Caco-2 (cell line): ENCODE measurements at regions not wholly inside any gene's neighbourhood (a gene's known extent, or its start where the extent isn't known, plus 50 kb on each side); places are given as distances from the start of the nearest gene placed in this dataset.

Experiments used
- BruUV-seq: library from RNA; stranded (reverse); fragments of 400-500 nt; replicated peaks from 2 replicates; lab custom pipeline; 2021; lab: Mats Ljungman, UMichigan
- CTCF ChIA-PET: fragments of 300-600 bp; sonication (Branson Sonifier 250); formaldehyde crosslinking; loops from one replicate; lab custom pipeline; 2022; ENCODE audit warnings: antibody characterized with exemption; lab: Charles Lee
- POLR2A ChIA-PET: fragments of 300-600 bp; sonication (Branson Sonifier 250); formaldehyde crosslinking; loops from one replicate; lab custom pipeline; 2022; ENCODE audit warnings: antibody characterized with exemption; lab: Charles Lee
- DNase-seq, 2 experiments: peaks; one replicate each; pipeline versions ENCODE4 v3.0.0 to v3.0.0-alpha.2; 2020 to 2022
- H3K27me3 ChIP-seq: replicated peaks from 2 replicates; pipeline ENCODE4 v1.6.0; 2011; ENCODE audit warnings: low read length; ENCODE audit not compliant: control insufficient read depth, insufficient read depth
- H3K36me3 ChIP-seq: 2 replicates; pipeline ENCODE4 v1.5.1; 2011; ENCODE audit warnings: low read length; ENCODE audit not compliant: control insufficient read depth, insufficient read depth
- H3K4me1 ChIP-seq: fragments of 250-450 bp; sonication (Bioruptor Pico); 2 replicates; pipeline ENCODE4 v1.5.1; 2020; ENCODE audit warnings: mild to moderate bottlenecking
- H3K4me3 ChIP-seq: 2 replicates; pipeline ENCODE4 v1.5.1; 2011; ENCODE audit warnings: low read depth, mild to moderate bottlenecking, control low read depth, low read length
- H3K9me3 ChIP-seq: fragments of 250-450 bp; sonication (Bioruptor Pico); 2 replicates; pipeline ENCODE4 v1.5.1; 2020; ENCODE audit warnings: mild to moderate bottlenecking, moderate library complexity
- H3K27ac Mint-ChIP-seq: one replicate; pipeline ENCODE4 v1.8.0; 2022; ENCODE audit warnings: mixed read lengths; ENCODE audit not compliant: unreplicated experiment
- H3K27me3 Mint-ChIP-seq: one replicate; pipeline ENCODE4 v1.8.0; 2022; ENCODE audit warnings: mixed read lengths; ENCODE audit not compliant: insufficient read depth, unreplicated experiment
- H3K36me3 Mint-ChIP-seq: one replicate; pipeline ENCODE4 v1.8.0; 2022; ENCODE audit warnings: mild to moderate bottlenecking, mixed read lengths; ENCODE audit not compliant: insufficient read depth, unreplicated experiment
- H3K4me1 Mint-ChIP-seq: one replicate; pipeline ENCODE4 v1.8.0; 2022; ENCODE audit warnings: low read depth, mixed read lengths; ENCODE audit not compliant: unreplicated experiment
- H3K4me3 Mint-ChIP-seq: one replicate; pipeline ENCODE4 v1.8.0; 2022; ENCODE audit warnings: mild to moderate bottlenecking, moderate library complexity, mixed read lengths; ENCODE audit not compliant: unreplicated experiment
- H3K9me3 Mint-ChIP-seq: one replicate; pipeline ENCODE4 v1.8.0; 2022; ENCODE audit warnings: mixed read lengths; ENCODE audit not compliant: unreplicated experiment
- intact Hi-C: fragments of 100-400 bp; cut with micrococcal nuclease; formaldehyde crosslinking; loops from one replicate; pipeline ENCODE4 v1.10.0; 2022; ENCODE audit not compliant: unreplicated experiment
- TF ChIP-seq, protein P1 (sequence below), 2 experiments: fragments of 200-600 bp in 1 of 2; IDR thresholded peaks; 1 replicate in 1 of 2; 2 replicates in 1 of 2; pipeline versions ENCODE4 v1.5.1 to v1.8.0; 2011 to 2022; ENCODE audit warnings: antibody characterized with exemption in 1 of 2, control low read depth in 1 of 2, inconsistent platforms in 1 of 2, low read depth in 1 of 2, low read length in 1 of 2, mild to moderate bottlenecking in 1 of 2, moderate library complexity in 1 of 2; ENCODE audit not compliant: insufficient read depth in 1 of 2, severe bottlenecking in 1 of 2, unreplicated experiment in 1 of 2

DNA sequence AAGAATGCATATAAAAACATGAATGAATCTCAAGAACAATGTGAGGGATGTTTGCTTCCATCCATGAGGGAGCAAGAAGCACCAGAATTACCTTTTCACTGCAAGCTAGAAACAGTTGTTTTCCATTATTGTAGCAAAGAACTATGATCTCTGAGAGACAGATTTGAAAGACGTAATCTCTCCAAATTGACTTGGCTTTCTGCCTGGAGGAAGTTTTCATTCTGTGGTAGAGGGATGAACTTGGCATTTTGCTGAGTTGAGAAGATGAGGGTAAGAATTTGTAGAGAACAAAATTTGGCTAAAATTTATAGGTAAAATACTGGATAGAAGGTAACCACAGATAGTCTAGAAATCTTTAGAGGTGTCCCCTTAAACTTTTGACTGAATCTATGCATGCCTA, 496.8 kb downstream of the TDRD3 start:
- CTCF ChIA-PET = no interaction called here

DNA sequence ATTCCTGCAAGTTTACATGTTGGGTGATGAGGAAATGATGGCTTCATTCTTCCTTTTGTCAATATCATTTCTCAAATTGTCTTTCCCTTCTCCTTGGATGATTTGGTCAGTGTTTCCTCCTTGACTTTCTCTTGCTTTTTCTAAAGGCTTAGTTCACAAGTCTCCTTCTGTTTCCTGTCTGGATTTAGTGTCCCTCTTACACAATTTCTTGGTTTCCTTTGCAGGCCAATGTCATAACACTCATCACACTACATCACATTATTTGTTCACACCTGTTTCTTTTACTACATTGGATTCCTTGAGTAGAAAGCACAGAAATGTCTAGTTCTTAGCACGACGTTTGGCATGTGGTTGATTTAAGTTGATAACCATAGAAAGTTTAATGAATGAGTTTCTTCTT, 490.7 kb downstream of the TDRD3 start:
- H3K27ac Mint-ChIP-seq = no peak overlapping the region
- H3K4me1 Mint-ChIP-seq = no peaks in the 10 kb centered on the region
- no peak for DNase-seq
- H3K27me3 ChIP-seq = no peaks in the 10 kb centered on the region
- H3K9me3 Mint-ChIP-seq = no peaks in the 10 kb centered on the region
- ChIA-PET CTCF (no interaction called here), POLR2A (no interaction called here)
- H3K36me3 ChIP-seq = no peaks in the 10 kb centered on the region
- no peak overlapping the region for H3K4me3 ChIP-seq
- no peak overlapping the region for H3K4me3 Mint-ChIP-seq
- H3K4me1 ChIP-seq = no peaks in the 10 kb centered on the region
- no peaks in the 10 kb centered on the region for H3K36me3 Mint-ChIP-seq
- H3K9me3 ChIP-seq = no peaks in the 10 kb centered on the region
- peaks cover 9% of the 10 kb centered on the region for H3K27me3 Mint-ChIP-seq
- BruUV-seq = no TSS peak
- intact Hi-C loops = no loop called here
- TF ChIP-seq, protein P1, sequence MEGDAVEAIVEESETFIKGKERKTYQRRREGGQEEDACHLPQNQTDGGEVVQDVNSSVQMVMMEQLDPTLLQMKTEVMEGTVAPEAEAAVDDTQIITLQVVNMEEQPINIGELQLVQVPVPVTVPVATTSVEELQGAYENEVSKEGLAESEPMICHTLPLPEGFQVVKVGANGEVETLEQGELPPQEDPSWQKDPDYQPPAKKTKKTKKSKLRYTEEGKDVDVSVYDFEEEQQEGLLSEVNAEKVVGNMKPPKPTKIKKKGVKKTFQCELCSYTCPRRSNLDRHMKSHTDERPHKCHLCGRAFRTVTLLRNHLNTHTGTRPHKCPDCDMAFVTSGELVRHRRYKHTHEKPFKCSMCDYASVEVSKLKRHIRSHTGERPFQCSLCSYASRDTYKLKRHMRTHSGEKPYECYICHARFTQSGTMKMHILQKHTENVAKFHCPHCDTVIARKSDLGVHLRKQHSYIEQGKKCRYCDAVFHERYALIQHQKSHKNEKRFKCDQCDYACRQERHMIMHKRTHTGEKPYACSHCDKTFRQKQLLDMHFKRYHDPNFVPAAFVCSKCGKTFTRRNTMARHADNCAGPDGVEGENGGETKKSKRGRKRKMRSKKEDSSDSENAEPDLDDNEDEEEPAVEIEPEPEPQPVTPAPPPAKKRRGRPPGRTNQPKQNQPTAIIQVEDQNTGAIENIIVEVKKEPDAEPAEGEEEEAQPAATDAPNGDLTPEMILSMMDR (IDR thresholded peaks at IDR 0.05; ENCODE audit: insufficient read depth in 1 of 2, low read depth in 1 of 2, low read length in 1 of 2, severe bottlenecking in 1 of 2, unreplicated experiment in 1 of 2) = no peak

More for the DNA sequence above, 496.8 kb downstream of the TDRD3 start:
- Histone ChIP-seq H3K4me3 (no peak overlapping the region), H3K27me3 (no peaks in the 10 kb centered on the region), H3K36me3 (no peaks in the 10 kb centered on the region), H3K4me1 (no peaks in the 10 kb centered on the region), H3K9me3 (no peaks in the 10 kb centered on the region)
- no peaks in the 10 kb centered on the region for H3K36me3 Mint-ChIP-seq
- TF ChIP-seq, protein P1 (IDR thresholded peaks at IDR 0.05; ENCODE audit: insufficient read depth in 1 of 2, low read depth in 1 of 2, low read length in 1 of 2, severe bottlenecking in 1 of 2, unreplicated experiment in 1 of 2) = no peak
- no peaks in the 10 kb centered on the region for H3K9me3 Mint-ChIP-seq
- H3K4me1 Mint-ChIP-seq = no peaks in the 10 kb centered on the region
- no TSS peak for BruUV-seq
- H3K27ac Mint-ChIP-seq = no peak overlapping the region
- POLR2A ChIA-PET = no interaction called here
- intact Hi-C loops = no loop called here
- no peak overlapping the region for H3K4me3 Mint-ChIP-seq
- DNase-seq = no peak
- peaks cover 7% of the 10 kb centered on the region for H3K27me3 Mint-ChIP-seq

DNA sequence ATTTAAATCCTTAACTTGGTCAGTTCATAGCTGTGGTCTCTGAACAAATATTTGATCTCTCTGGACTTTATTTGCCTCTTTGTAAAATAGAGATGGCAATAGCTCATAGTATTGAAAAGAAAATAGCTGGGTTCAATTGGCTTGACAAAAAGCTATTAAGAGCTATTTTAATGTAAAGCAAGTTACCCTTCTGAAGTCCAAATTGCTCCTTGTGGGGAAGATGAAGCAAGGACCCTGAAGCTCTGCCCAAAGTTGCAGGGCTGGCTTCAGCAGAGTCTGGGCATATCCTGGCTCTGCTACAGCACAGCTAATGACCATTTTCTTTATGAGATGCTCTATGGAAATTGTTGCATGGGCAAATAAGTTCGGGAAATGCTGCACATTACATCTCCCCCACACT, 484.5 kb downstream of the TDRD3 start:
- H3K9me3 Mint-ChIP-seq = no peaks in the 10 kb centered on the region
- ChIA-PET CTCF (no interaction called here), POLR2A (no interaction called here)
- no peak overlapping the region for H3K4me3 Mint-ChIP-seq
- Histone ChIP-seq H3K27me3 (no peaks in the 10 kb centered on the region), H3K36me3 (no peaks in the 10 kb centered on the region), H3K4me3 (no peak overlapping the region), H3K9me3 (no peaks in the 10 kb centered on the region), H3K4me1 (no peaks in the 10 kb centered on the region)
- intact Hi-C loops = no loop called here
- H3K4me1 Mint-ChIP-seq = no peaks in the 10 kb centered on the region
- DNase-seq = no peak
- no TSS peak for BruUV-seq
- no peak overlapping the region for H3K27ac Mint-ChIP-seq
- H3K27me3 Mint-ChIP-seq = peaks cover 5% of the 10 kb centered on the region
- TF ChIP-seq, protein P1 (IDR thresholded peaks at IDR 0.05; ENCODE audit: insufficient read depth in 1 of 2, low read depth in 1 of 2, low read length in 1 of 2, severe bottlenecking in 1 of 2, unreplicated experiment in 1 of 2) = no peak
- H3K36me3 Mint-ChIP-seq = no peaks in the 10 kb centered on the region
